GM12864 (cell line): ENCODE measurements at regions not wholly inside any gene's neighbourhood (a gene's known extent, or its start where the extent isn't known, plus 50 kb on each side); places are given as distances from the start of the nearest gene placed in this dataset.
A peak's percentile ranks its signal among the peaks of the same experiment; 100 is the strongest.

Experiments
- DNase-seq: peaks from one replicate; pipeline ENCODE4 v3.0.0-alpha.2; 2011; ENCODE audit warnings: low read depth
- H3K4me3 ChIP-seq: 2 replicates; pipeline ENCODE4 v1.5.1; 2011; ENCODE audit warnings: mild to moderate bottlenecking, low read depth, low read length, control low read depth
- CTCF ChIP-seq: IDR thresholded peaks from 2 replicates; pipeline ENCODE4 v1.5.1; 2011; ENCODE audit warnings: low read depth, mild to moderate bottlenecking, moderate library complexity, low read length, control low read depth, inconsistent platforms; ENCODE audit errors: missing control alignments

GRCh38 chr1:36614571-36614970 lies 131.9 kb upstream of the CSF3R start:
- no peak for TF ChIP-seq CTCF
- no peak for DNase-seq
- H3K4me3 ChIP-seq = no peak overlapping the region

DNA sequence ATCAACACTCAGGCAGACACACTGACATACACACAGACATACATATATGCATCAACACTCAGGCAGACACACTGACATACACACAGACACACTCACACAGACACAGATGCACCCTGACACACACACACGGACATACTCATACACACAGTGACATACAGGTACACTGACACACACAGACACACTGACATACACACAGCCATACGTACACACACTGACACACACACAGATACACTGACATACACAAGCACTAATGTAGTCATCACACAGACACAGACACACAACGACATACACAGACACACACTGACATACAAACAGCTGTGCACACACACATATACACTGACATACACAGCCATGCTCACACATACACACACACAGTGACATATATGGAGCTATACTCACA lies 131.0 kb upstream of the CSF3R start:
- TF ChIP-seq CTCF = no peak
- no peak for DNase-seq
- H3K4me3 ChIP-seq = no peak overlapping the region

DNA sequence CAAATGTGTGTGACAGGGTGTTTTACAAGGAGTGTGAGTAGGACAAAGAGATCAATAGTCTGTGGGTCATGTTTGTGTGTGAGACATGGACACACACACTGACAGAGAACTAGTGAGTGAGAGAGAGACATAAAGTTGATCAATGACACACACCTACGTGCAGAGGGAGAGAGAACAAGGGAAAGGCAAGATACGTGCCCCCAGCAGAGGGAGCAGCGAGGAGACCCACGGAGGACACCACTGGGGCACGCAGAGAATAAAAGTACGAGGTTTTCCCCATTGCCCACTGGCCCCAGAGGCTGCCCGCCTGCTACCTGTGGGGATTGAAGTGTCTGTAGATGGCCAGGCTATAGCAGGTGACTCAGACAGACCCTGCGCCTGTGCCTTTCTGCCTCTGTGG lies 130.2 kb upstream of the CSF3R start:
- DNase-seq = no peak
- H3K4me3 ChIP-seq = no peak overlapping the region
- no peak for TF ChIP-seq CTCF

- no peak for TF ChIP-seq CTCF
- no peak for DNase-seq
- no peak overlapping the region for H3K4me3 ChIP-seq
Observed at GRCh38 chr1:36612121-36612520, 129.4 kb upstream of the CSF3R start.

DNA sequence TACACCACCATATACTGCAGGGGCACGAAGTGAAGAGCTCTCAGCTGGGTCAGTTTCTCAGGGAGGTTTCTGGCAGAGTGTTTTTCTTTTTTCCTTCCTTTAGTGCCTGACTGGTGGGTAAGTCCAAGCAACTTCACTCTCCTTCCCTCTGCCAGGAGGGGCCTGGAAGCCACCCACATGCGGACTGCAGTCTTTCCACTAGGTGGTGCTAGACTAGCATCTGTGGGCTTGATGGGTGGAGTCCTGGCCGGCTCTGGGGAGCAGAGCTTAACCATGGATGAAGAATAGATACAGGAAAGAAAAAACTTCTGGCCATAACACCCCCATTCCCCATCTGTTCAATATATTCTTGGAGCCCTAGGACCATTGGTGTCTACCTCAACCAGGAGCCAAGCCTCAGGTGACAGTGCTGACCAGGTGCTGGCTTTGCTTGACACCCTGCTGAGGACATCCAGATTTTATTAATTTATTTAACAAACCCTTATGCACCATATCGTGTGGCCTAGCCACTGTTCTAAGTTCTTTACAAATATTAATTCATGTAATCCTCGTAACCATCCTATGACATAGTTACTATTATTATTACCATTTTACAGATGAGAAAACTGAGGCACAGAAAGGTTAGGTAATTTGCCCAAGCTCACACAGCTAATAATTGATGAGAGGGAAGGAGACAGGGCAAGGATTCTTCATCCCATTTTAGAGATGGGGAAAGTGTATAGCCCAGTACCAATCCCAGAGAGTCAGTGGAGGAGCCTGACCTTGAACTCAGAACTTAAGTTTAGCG lies 126.7 kb upstream of the CSF3R start:
- peak; percentile 4 for DNase-seq
- no peak overlapping the region for H3K4me3 ChIP-seq

GRCh38 chr1:36608272-36608671 lies 125.6 kb upstream of the CSF3R start:
- H3K4me3 ChIP-seq = no peak overlapping the region
- DNase-seq = no peak
- no peak for TF ChIP-seq CTCF

More for the DNA sequence above, 126.7 kb upstream of the CSF3R start:
- peak; percentile 87 for TF ChIP-seq CTCF

GRCh38 chr1:36607263-36607651 lies 124.5 kb upstream of the CSF3R start:
- no peak for TF ChIP-seq CTCF
- no peak overlapping the region for H3K4me3 ChIP-seq
- DNase-seq = no peak
